Muscle layer of colon (tissue), 2 donors: ENCODE measurements at regions not wholly inside any gene's neighbourhood (a gene's known extent, or its start where the extent isn't known, plus 50 kb on each side); places are given as distances from the start of the nearest gene placed in this dataset.
"Not testable (repeated sequence)": the region's sequence is repeated elsewhere in the genome, so short reads cannot be mapped to it uniquely, and the experiment has no call there.

ENCODE experiments used
- H3K27ac ChIP-seq: one replicate; pipeline ENCODE4 v1.7.0; 2013; ENCODE audit warnings: low read depth, mild to moderate bottlenecking, low read length, moderate library complexity
- H3K27me3 ChIP-seq, 2 donors: one replicate each; pipeline ENCODE4 v1.7.0; 2013; ENCODE audit warnings: low read length in 2 of 2, mild to moderate bottlenecking in 2 of 2; ENCODE audit not compliant: insufficient read depth in 2 of 2, control insufficient read depth in 1 of 2
- H3K36me3 ChIP-seq: one replicate; pipeline ENCODE4 v1.7.0; 2013; ENCODE audit warnings: mild to moderate bottlenecking, low read length; ENCODE audit not compliant: insufficient read depth
- H3K4me1 ChIP-seq: one replicate; pipeline ENCODE4 v1.7.0; 2013; ENCODE audit warnings: mild to moderate bottlenecking, low read length; ENCODE audit not compliant: insufficient read depth
- H3K4me3 ChIP-seq, 2 donors: one replicate each; pipeline ENCODE4 v1.7.0; 2013; ENCODE audit warnings: low read length in 2 of 2, low read depth in 1 of 2, mild to moderate bottlenecking in 1 of 2, moderate library complexity in 1 of 2
- H3K9ac ChIP-seq: one replicate; pipeline ENCODE4 v1.7.0; 2013; ENCODE audit warnings: low read length
- H3K9me3 ChIP-seq: one replicate; pipeline ENCODE4 v1.7.0; 2013; ENCODE audit warnings: mild to moderate bottlenecking, low read length
- donor health status: abdominal sarcoma.
- donor health status: Adenocarcinoma of cecum.

DNA sequence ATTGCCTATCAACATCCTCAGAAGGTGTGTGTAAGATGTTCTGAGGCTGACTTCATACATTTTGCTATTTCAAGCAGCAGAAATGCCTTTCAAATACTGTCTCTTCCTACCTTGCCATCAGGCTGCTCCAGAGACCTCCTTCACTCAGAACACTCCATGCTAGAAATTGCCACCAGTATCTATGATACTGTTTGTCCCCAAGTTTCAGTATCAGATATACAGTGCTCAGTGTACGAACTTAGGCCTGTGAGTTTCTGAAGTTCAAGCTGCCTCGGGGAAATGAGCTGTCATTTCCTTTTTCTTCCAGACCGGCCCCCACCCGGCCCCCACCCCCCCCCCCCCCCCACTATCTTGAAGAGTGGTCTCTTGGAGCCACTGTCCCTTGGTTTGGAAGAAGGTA lies 373.4 kb upstream of the CHRM2 start:
- H3K27ac ChIP-seq, result no peak overlapping the region
- no peak overlapping the region for H3K4me3 ChIP-seq
- no peak overlapping the region for H3K9ac ChIP-seq
- H3K27me3 ChIP-seq, result no peaks in the 10 kb centered on the region
- H3K4me1 ChIP-seq, result no peaks in the 10 kb centered on the region
- no peaks in the 10 kb centered on the region for H3K9me3 ChIP-seq
- no peaks in the 10 kb centered on the region for H3K36me3 ChIP-seq

DNA sequence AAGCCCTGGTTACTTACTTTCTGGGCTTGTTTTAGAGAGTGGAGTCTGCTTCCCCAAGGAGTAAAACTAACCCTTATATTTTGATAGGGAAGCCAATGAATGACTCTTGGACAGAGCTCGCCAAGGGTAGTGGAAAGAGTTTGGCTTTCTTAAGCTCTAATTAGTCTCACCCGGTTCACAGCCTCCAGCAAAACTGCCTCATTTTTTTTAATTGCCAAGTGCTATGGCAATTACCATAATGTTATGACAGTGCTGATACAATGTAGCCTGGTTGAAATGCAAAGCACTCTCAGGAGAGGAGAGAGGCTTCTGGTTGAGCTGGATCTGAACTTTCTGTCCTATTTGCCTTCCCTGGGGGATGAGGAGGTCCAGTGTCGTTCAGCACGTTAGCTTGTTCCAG lies 376.1 kb upstream of the CHRM2 start:
- Histone ChIP-seq H3K4me3 (no peak overlapping the region), H3K27ac (no peak overlapping the region), H3K9me3 (no peaks in the 10 kb centered on the region), H3K9ac (no peak overlapping the region), H3K27me3 (no peaks in the 10 kb centered on the region), H3K4me1 (no peaks in the 10 kb centered on the region), H3K36me3 (no peaks in the 10 kb centered on the region)

DNA sequence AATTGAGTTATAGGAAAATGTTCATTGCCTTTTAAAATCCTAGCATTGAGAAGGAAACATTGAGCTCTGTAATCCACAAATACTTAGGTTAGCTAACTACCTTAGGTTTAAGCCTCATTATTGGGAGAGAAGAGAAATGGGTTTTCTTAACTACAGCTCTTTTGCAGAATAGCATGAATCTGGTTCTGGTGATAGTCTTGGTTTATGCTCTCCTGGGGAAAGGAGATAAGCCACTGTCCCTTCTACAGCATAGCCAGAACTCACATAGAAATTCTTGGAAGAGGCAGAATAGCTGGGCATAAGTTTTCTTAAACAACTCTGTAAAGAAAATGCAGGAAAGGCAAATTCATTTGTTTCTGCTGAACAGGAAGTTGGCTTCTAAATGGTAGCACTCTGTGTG lies 378.6 kb upstream of the CHRM2 start:
- H3K36me3 ChIP-seq, result no peaks in the 10 kb centered on the region
- H3K4me1 ChIP-seq, result no peaks in the 10 kb centered on the region
- no peaks in the 10 kb centered on the region for H3K9me3 ChIP-seq
- no peak overlapping the region for H3K4me3 ChIP-seq
- no peak overlapping the region for H3K27ac ChIP-seq
- no peaks in the 10 kb centered on the region for H3K27me3 ChIP-seq
- H3K9ac ChIP-seq, result no peak overlapping the region

DNA sequence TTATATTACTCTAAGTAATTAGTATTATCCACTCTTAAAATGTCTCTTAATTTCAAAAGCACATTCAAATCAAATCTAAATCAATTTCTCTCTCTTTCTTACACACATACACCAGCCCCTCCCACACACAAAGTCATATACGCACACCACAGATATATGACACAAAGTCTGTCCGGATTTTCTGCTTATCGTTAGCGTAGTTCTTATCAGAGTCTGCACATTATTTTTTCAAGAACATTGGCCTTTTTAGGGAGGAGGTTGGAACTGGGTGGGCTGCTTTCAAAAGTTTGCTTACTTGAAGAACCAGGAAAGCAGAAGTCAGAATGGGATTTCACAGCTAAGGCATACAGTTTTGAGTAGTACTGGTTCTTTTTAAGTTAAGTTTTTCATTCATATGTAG lies 387.6 kb upstream of the CHRM2 start:
- Histone ChIP-seq H3K9ac (no peak overlapping the region), H3K27me3 (no peaks in the 10 kb centered on the region), H3K4me3 (no peak overlapping the region)

DNA sequence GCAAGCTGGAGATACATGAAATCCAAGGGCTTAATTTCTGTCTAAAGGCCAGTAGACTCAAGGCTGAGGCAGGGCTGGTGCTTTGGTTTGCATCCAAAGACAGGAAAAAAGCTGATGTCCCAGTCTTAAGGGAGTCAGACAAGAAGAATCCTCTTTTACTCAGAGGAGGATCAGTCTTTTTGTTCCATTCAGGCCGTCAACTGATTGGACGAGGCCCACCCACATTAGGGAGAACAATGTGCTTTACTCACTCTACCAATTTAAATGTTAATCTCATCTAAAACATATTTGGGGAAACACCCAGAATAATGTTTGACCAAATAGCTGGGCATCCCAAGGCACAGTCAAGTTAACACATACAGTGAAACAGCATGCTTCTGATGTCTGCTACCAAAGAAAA lies 388.5 kb upstream of the CHRM2 start:
- Histone ChIP-seq H3K4me3 (no peak overlapping the region), H3K9me3 (no peaks in the 10 kb centered on the region), H3K36me3 (no peaks in the 10 kb centered on the region), H3K27ac (no peak overlapping the region), H3K9ac (no peak overlapping the region), H3K4me1 (no peaks in the 10 kb centered on the region), H3K27me3 (no peaks in the 10 kb centered on the region)

More for the DNA sequence above, 387.6 kb upstream of the CHRM2 start:
- no peaks in the 10 kb centered on the region for H3K36me3 ChIP-seq
- H3K27ac ChIP-seq, result no peak overlapping the region
- H3K9me3 ChIP-seq, result no peaks in the 10 kb centered on the region
- no peaks in the 10 kb centered on the region for H3K4me1 ChIP-seq

DNA sequence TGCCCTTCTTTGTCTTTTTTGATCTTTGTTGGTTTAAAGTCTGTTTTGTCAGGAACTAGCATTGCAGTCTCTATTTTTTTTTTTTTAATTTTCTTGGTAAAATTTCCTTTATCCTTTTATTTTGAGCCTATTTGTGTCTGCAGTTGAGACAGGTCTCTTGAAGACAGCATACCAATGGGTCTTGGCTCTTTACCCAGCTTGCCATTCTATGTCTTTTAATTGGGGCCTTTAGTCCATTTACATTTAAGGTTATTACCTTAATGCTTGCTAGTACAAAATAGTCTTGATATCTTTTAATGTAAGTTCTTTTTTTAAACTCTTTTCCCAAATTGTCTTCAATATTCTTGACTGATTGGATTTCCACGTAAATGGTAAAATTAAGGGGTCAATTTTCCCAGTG lies 398.3 kb upstream of the CHRM2 start:
- H3K9me3 ChIP-seq, result peaks cover 11% of the 10 kb centered on the region
- no peak overlapping the region for H3K4me3 ChIP-seq
- no peaks in the 10 kb centered on the region for H3K4me1 ChIP-seq
- no peaks in the 10 kb centered on the region for H3K27me3 ChIP-seq
- H3K27ac ChIP-seq, result no peak overlapping the region
- no peak overlapping the region for H3K9ac ChIP-seq
- no peaks in the 10 kb centered on the region for H3K36me3 ChIP-seq

DNA sequence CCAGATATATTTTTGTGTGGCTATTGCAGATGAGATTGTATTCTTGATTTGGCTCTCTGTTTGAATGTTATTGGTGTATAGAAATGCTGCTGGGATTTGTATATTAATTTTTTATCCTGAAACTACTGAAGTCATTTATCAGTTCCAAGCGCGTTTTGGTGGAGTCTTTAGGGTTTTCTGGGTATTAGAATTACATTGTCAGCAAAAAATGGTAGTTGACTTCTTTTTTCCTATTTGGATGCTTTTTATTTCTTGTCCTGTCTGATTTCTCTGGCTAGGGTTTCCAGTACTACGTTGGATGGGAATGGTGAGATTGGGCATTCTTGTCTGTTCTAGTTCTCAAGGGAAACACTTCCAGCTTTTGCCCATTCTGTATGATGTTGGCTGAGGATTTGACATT lies 415.5 kb upstream of the CHRM2 start:
- no peaks in the 10 kb centered on the region for H3K27me3 ChIP-seq
- H3K4me1 ChIP-seq, result no peaks in the 10 kb centered on the region
- H3K27ac ChIP-seq, result no peak overlapping the region
- no peak overlapping the region for H3K4me3 ChIP-seq
- H3K9me3 ChIP-seq, result no peaks in the 10 kb centered on the region
- H3K9ac ChIP-seq, result no peak overlapping the region
- H3K36me3 ChIP-seq, result no peaks in the 10 kb centered on the region

DNA sequence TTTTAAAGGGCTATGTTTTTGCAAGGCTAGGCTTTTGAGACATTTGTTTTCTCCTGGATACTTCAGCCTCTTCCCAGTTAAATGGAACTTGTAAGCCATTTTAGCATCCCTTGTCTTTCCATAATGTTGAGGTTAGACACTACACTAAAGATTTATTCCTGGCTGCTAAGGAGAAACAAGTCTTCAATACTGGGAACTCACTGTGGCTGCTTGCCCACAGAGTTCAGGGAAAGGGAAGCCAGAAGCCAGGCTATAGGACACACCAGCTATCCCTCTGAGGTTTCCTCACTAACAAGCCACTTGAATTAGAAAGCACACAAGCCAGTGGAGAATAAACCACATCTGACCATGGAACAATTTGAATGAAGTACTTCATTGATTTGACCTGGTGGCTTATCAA lies 421.7 kb upstream of the CHRM2 start:
- Histone ChIP-seq H3K9ac (no peak overlapping the region), H3K4me3 (no peak overlapping the region), H3K27me3 (no peaks in the 10 kb centered on the region), H3K9me3 (no peaks in the 10 kb centered on the region), H3K4me1 (no peaks in the 10 kb centered on the region), H3K36me3 (no peaks in the 10 kb centered on the region), H3K27ac (no peak overlapping the region)

DNA sequence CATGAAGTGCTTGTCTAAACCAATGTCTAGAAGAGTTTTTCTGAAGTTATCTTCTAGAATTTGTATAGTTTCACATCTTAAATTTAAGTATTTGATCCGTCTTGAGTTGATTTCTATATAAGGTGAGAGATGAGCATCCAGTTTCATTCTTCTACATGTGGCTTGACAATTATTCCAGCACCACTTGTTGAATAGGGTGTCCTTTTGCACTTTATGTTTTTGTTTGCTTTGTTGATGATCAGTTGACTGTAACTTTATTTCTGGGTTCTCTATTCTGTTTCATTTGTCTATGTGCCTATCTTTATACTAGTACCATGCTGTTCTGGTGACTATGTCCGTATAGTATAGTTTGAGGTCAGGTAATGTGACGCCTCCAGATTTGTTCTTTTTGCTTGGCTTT lies 426.6 kb upstream of the CHRM2 start:
- no peak overlapping the region for H3K9ac ChIP-seq
- H3K27ac ChIP-seq, result no peak overlapping the region
- H3K27me3 ChIP-seq, result no peaks in the 10 kb centered on the region
- no peak overlapping the region for H3K4me3 ChIP-seq
- no peaks in the 10 kb centered on the region for H3K4me1 ChIP-seq
- no peaks in the 10 kb centered on the region for H3K36me3 ChIP-seq
- no peaks in the 10 kb centered on the region for H3K9me3 ChIP-seq

DNA sequence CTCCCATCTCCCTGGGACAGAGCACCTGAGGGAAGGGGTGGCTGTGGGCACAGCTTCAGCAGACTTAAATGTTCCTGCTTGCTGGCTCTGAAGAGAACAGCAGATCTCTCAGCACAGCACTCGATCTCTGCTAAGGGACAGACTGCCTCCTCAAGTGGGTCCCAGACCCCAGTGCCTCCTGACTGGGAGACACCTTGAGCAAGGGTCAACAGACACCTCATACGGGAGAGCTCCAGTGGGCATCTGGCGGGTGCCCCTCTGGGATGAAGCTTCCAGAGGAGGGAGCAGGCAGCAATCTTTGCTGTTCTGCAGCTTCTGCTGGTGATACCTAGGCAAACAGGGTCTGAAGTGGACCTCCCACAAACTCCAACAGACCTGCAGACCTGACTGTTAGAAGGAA lies 436.7 kb upstream of the CHRM2 start:
- H3K27ac ChIP-seq, result not testable (repeated sequence)

DNA sequence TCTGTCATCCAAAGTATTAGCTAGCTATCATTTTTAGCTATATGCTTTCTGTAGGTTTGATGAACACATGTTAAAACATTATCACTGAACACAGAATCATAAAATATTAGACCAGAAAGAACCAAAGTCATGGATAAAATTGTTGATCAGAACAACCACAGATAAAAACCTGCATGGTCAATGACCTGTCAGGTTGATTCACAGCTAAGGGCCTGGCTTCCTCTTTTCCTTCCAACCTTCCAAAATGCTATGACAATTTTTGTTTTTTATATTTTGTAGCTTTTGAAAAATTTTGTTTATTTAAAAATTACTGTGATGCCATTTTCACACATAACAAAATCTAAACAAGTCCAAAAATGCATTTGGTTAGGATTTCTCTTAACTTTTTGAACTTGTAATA lies 444.4 kb upstream of the CHRM2 start:
- H3K27ac ChIP-seq, result no peak overlapping the region
- no peaks in the 10 kb centered on the region for H3K9me3 ChIP-seq
- no peak overlapping the region for H3K9ac ChIP-seq
- no peaks in the 10 kb centered on the region for H3K27me3 ChIP-seq
- H3K4me1 ChIP-seq, result no peaks in the 10 kb centered on the region
- no peak overlapping the region for H3K4me3 ChIP-seq
- H3K36me3 ChIP-seq, result no peaks in the 10 kb centered on the region

More for the DNA sequence above, 436.7 kb upstream of the CHRM2 start:
- not testable (repeated sequence) for H3K4me3 ChIP-seq, H3K9me3 ChIP-seq, H3K36me3 ChIP-seq, H3K9ac ChIP-seq, H3K27me3 ChIP-seq, H3K4me1 ChIP-seq

DNA sequence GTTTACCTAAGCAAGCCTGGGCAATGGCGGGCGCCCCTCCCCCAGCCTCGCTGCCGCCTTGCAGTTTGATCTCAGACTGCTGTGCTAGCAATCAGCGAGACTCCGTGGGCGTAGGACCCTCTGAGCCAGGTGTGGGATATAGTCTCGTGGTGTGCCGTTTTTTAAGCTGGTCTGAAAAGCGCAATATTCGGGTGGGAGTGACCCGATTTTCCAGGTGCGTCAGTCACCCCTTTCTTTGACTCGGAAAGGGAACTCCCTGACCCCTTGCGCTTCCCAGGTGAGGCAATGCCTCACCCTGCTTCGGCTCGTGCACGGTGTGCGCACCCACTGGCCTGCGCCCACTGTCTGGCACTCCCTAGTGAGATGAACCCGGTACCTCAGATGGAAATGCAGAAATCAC lies 442.6 kb upstream of the MTPN start:
- H3K4me1 ChIP-seq, H3K27ac ChIP-seq, H3K9ac ChIP-seq: not testable (repeated sequence)

More for the DNA sequence above, 442.6 kb upstream of the MTPN start:
- not testable (repeated sequence) for H3K4me3 ChIP-seq, H3K27me3 ChIP-seq, H3K36me3 ChIP-seq, H3K9me3 ChIP-seq
